ENCODE measurements at regions not wholly inside any gene's neighbourhood (a gene's known extent, or its start where the extent isn't known, plus 50 kb on each side); places are given as distances from the start of the nearest gene placed in this dataset.

- TF ChIP-seq CTCF (IDR thresholded peaks at IDR 0.05) (no peak), POLR2A (IDR thresholded peaks at IDR 0.05) (no peak)
Measured at GRCh38 chr10:57715233-57715632, 552.5 kb downstream of the IPMK start.

All from tibial nerve (tissue), 3 donors.